Subcutaneous abdominal adipose tissue (tissue), 5 donors: ENCODE measurements at regions not wholly inside any gene's neighbourhood (a gene's known extent, or its start where the extent isn't known, plus 50 kb on each side); places are given as distances from the start of the nearest gene placed in this dataset.

Source experiments
- H3K27ac ChIP-seq: one replicate; pipeline ENCODE4 v1.7.0; 2013; ENCODE audit warnings: low read depth, mild to moderate bottlenecking, inconsistent platforms, low read length, moderate library complexity
- H3K27me3 ChIP-seq, 5 donors: one replicate each; pipeline ENCODE4 v1.7.0; 2013; ENCODE audit warnings: low read length in 5 of 5, inconsistent platforms in 1 of 5; ENCODE audit not compliant: control insufficient read depth in 5 of 5, insufficient read depth in 4 of 5
- H3K36me3 ChIP-seq, 5 donors: one replicate each; pipeline ENCODE4 v1.7.0; 2013; ENCODE audit warnings: low read length in 5 of 5; ENCODE audit not compliant: control insufficient read depth in 5 of 5, insufficient read depth in 5 of 5
- H3K4me1 ChIP-seq, 5 donors: one replicate each; pipeline ENCODE4 v1.7.0; 2013; ENCODE audit warnings: low read length in 5 of 5, mild to moderate bottlenecking in 3 of 5, moderate library complexity in 1 of 5; ENCODE audit not compliant: control insufficient read depth in 5 of 5, insufficient read depth in 5 of 5
- H3K4me3 ChIP-seq, 5 donors: one replicate each; pipeline ENCODE4 v1.7.0; 2013; ENCODE audit warnings: low read length in 5 of 5, low read depth in 1 of 5
- H3K9ac ChIP-seq, 5 donors: one replicate each; pipeline ENCODE4 v1.7.0; 2013; ENCODE audit warnings: low read length in 5 of 5, mild to moderate bottlenecking in 4 of 5, moderate library complexity in 3 of 5
- H3K9me3 ChIP-seq, 5 donors: one replicate each; pipeline ENCODE4 v1.7.0; 2013; ENCODE audit warnings: low read length in 5 of 5; ENCODE audit not compliant: control insufficient read depth in 5 of 5
- donor health status: healthy.
- donor health status: healthy.
- donor health status: healthy.
- donor health status: healthy.
- donor health status: healthy.

GRCh38 chr18:26686532-26686931 is 138.2 kb upstream of the KCTD1 start:
- Histone ChIP-seq H3K9me3 (peaks cover 0 to 4% (median 0%) of the 10 kb centered on the region in 5 donors), H3K36me3 (no peaks in the 10 kb centered on the region), H3K27ac (no peak overlapping the region), H3K27me3 (no peaks in the 10 kb centered on the region), H3K4me3 (no peak overlapping the region), H3K9ac (no peak overlapping the region), H3K4me1 (no peaks in the 10 kb centered on the region)

DNA sequence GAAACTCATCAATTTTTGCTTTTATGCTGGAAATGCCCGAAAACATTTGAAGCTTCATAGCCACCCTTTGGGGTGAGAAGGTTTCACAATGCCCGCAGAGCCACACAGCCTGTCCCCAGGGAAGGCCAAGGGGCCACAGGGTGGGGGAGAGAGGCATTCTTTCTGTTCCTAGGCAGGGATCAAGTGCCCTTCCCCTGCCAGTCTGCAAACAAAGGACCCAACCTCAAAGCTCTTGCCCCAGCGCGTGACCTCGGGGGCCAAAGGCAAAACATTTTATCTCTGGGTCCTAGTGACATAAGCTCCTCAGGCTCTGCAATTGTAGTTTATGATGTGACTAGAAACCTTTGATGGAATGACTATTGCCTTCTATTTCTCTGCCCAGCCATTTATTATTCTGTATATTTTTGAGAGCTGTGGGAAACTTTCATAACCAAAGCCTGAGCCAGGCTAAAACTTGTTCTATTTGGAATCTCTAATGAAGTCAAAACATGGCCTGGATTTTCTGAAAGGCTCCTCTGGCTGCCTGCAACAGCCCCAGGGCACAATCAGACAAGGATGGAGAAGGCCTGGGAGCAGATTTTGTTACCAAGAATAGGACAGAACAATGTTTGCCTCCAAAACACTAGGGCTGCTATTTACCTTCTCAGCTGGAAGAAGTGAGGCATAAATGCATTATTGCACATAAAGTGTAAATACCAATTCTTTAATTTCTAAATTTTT is 137.2 kb upstream of the KCTD1 start:
- Histone ChIP-seq H3K9me3 (no peaks in the 10 kb centered on the region), H3K27me3 (no peaks in the 10 kb centered on the region), H3K27ac (no peak overlapping the region), H3K9ac (no peak overlapping the region), H3K36me3 (no peaks in the 10 kb centered on the region), H3K4me3 (no peak overlapping the region), H3K4me1 (no peaks in the 10 kb centered on the region)

GRCh38 chr18:26677957-26678356 is 129.6 kb upstream of the KCTD1 start:
- Histone ChIP-seq H3K9me3 (no peaks in the 10 kb centered on the region), H3K4me3 (no peak overlapping the region), H3K27me3 (no peaks in the 10 kb centered on the region), H3K36me3 (no peaks in the 10 kb centered on the region), H3K4me1 (no peaks in the 10 kb centered on the region), H3K27ac (no peak overlapping the region), H3K9ac (no peak overlapping the region)

DNA sequence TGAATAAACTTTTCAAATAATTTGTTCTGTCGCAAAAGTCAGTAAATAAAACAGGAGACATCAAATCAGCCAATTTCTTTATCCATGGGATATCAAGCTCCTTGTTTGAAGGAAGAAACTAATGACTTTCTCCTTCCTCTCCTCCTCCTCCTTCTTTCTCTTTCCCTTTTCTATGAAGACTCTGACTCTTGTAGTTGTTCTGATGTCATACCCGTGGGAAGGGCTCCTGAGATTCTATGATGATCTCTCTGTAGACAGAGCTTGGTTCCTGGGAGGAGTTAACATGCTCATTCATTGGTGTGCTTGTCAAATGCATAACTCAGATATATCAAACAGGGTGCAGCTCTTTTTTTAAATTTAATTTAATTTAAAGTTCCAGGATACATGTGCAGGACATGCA is 118.7 kb upstream of the KCTD1 start:
- Histone ChIP-seq H3K27ac (no peak overlapping the region), H3K9ac (no peak overlapping the region), H3K9me3 (no peaks in the 10 kb centered on the region), H3K27me3 (no peaks in the 10 kb centered on the region), H3K4me3 (no peak overlapping the region), H3K4me1 (no peaks in the 10 kb centered on the region), H3K36me3 (no peaks in the 10 kb centered on the region)

DNA sequence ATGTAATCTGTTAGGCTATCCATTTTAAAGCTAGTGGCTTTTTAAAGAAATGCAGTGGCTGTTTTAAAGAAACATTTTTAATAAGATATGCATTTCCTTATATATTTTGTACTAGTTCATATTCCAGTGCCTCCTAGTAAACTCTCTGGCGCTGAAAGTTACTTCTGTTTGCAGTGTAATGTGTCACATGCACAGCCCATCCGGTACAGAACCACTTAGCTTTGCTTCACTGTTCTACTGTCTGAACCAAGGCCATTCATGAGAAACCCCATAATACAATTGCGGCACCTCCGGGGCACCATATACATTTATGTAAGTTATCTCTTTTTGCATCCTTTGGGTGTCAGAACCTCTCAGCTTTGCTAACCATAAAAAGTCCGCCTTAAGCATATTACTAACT is 114.6 kb upstream of the KCTD1 start:
- no peak overlapping the region for H3K4me3 ChIP-seq
- peaks cover 0 to 7% (median 2%) of the 10 kb centered on the region in 5 donors for H3K27me3 ChIP-seq
- no peaks in the 10 kb centered on the region for H3K36me3 ChIP-seq
- H3K9ac ChIP-seq, result no peak overlapping the region
- H3K9me3 ChIP-seq, result no peaks in the 10 kb centered on the region
- H3K27ac ChIP-seq, result no peak overlapping the region
- H3K4me1 ChIP-seq, result no peaks in the 10 kb centered on the region

DNA sequence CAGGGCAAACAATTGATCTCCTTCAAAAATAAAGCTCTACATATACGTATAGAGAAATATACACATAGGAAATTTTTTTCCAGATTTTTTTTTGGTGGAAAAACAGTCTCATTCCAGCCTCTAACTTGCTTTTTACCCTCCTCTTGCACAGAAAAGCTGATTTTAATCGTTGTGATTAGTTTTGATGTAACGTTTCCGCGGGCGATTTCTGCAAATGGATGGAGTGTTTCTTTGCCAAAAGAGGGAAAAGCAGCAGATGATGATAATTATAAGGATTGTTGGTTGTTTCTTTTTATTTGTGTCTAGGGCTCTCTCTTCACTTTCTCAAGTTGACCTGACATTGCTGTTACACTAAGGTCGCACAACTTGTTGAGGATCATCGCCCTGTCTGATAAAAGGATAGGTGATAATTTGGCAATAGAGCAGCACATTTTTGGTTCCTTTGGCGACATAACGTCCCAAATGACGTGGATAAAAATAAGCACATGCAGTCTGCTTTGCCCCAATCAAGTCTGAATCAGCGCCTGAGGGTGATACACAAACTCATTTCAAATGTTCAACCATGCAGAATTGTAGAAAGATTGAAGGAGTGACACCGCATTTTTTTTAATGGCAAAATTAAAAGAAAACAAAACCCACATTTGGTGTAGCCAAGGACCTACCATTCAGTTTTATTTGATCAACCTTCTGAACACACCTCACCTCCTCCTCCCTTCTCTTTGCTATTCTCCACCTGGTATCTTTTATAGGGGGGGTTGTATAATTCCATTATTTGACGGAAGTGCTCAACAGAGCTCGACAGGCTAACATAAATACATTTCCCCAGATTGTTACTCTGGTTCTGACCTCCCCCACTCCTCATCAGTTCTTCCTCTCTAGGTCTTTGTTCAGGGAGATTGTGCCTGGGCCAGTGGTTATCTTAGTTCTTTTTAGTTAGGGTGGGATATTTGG is 109.6 kb upstream of the KCTD1 start:
- peak overlapping the region; percentile 65 to 89 (median 81) for H3K4me3 ChIP-seq
- peaks cover 0 to 7% (median 2%) of the 10 kb centered on the region in 5 donors for H3K27me3 ChIP-seq
- no peaks in the 10 kb centered on the region for H3K36me3 ChIP-seq
- no peaks in the 10 kb centered on the region for H3K9me3 ChIP-seq
- no peak overlapping the region for H3K27ac ChIP-seq
- peak overlapping the region in 3 of 5 donors; percentile 72 to 85 (median 74) for H3K9ac ChIP-seq
- peaks cover 0 to 21% (median 17%) of the 10 kb centered on the region in 5 donors for H3K4me1 ChIP-seq

- H3K36me3 ChIP-seq, result no peaks in the 10 kb centered on the region
- H3K4me1 ChIP-seq, result peaks cover 0 to 21% (median 17%) of the 10 kb centered on the region in 5 donors
- H3K27me3 ChIP-seq, result peaks cover 0 to 7% (median 2%) of the 10 kb centered on the region in 5 donors
- no peaks in the 10 kb centered on the region for H3K9me3 ChIP-seq
- peak overlapping the region in 3 of 5 donors; percentile 72 to 85 (median 74) for H3K9ac ChIP-seq
- H3K4me3 ChIP-seq, result peak overlapping the region; percentile 65 to 89 (median 81)
- H3K27ac ChIP-seq, result no peak overlapping the region
Measured at GRCh38 chr18:26656944-26657536, 108.7 kb upstream of the KCTD1 start.

DNA sequence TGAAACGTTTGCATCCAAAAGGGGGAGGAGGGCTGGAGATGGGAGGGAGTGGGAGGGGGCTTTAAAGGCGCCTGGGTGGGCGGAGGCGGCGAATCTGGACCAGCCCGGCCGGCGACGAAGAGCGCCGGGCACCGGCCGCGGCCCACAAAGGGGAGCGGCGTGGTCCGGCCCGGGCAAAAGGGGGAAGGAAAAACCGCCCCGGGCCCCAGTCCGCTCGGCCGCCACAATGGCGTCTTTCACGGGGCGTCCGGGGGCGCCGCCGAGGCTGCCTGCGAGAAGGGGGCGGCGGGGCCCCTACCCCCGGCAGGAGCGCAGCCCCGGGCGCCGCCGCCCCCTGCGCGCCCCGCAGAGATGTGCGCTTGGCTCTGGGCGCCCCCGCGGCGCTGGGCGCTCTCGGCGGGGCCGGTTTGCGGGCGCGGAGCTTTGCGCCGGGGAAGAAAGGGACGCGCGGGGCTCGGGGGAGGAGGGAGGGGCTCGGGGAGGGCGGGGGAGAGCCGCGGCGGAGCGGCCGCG is 108.1 kb upstream of the KCTD1 start:
- no peaks in the 10 kb centered on the region for H3K36me3 ChIP-seq
- no peaks in the 10 kb centered on the region for H3K9me3 ChIP-seq
- no peak overlapping the region for H3K27ac ChIP-seq
- H3K4me3 ChIP-seq, result peak overlapping the region in 4 of 5 donors; percentile 65 to 85 (median 78)
- peaks cover 0 to 21% (median 17%) of the 10 kb centered on the region in 5 donors for H3K4me1 ChIP-seq
- no peak overlapping the region for H3K9ac ChIP-seq
- peaks cover 0 to 7% (median 2%) of the 10 kb centered on the region in 5 donors for H3K27me3 ChIP-seq

DNA sequence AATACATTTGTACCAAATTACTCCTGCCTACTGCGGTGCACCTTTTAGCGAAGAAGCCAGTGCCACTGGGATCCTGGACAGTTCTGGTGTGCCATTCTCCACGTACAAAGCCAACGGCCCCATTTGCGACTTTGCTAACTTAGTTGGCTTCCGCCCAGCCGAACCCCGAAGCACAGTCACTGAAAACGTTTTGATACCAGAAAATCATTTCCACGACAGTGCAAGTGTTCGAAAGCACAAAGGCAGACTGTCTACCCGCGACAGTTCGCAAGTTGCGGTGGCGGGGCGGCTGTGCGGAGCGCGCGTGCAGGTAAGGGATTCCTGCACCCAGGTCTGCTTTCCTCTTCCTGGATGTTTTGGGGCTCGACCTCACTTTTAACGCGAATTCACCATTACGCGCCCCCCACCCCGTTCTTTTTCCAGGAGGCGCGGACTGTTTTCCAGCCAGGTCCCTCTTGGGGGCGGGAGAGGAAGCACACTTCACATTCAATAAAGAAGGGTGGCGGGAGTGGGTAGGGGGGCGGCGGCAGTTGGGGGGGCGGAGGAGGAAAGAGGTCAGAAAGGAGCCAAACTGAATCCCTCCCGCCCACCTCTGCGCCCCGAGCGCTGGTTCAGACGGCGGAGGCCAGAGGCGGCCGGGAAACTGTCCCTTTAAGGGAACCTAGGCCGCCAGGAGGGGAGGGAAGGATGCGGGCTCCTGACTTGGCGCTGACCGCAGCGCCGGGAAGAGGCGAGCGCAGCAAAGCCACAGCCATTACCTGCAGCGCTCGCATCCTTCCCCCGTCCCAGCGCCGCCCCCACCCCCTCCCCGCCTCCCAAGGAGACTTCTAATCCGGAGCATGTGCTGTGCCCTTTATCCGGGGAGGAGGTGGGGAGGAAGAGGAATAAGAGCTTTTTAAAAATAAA is 107.4 kb upstream of the KCTD1 start:
- no peak overlapping the region for H3K9ac ChIP-seq
- peak overlapping the region; percentile 41 to 85 (median 75) for H3K4me3 ChIP-seq
- H3K36me3 ChIP-seq, result no peaks in the 10 kb centered on the region
- no peaks in the 10 kb centered on the region for H3K9me3 ChIP-seq
- peaks cover 0 to 4% (median 2%) of the 10 kb centered on the region in 5 donors for H3K27me3 ChIP-seq
- H3K4me1 ChIP-seq, result peaks cover 0 to 21% (median 17%) of the 10 kb centered on the region in 5 donors
- no peak overlapping the region for H3K27ac ChIP-seq
